ENCODE measurements at regions not wholly inside any gene's neighbourhood (a gene's known extent, or its start where the extent isn't known, plus 50 kb on each side); places are given as distances from the start of the nearest gene placed in this dataset.
"Not testable (repeated sequence)": the region's sequence is repeated elsewhere in the genome, so short reads cannot be mapped to it uniquely, and the experiment has no call there.

- DNase-seq = no peak
Measured at GRCh38 chr2:13770279-13770678, 862.2 kb upstream of the LRATD1 start.

GRCh38 chr2:13779996-13780395, 852.5 kb upstream of the LRATD1 start:
- DNase-seq = no peak

- DNase-seq = no peak
Measured at GRCh38 chr2:13791019-13791547, 841.4 kb upstream of the LRATD1 start.

GRCh38 chr2:13806539-13806938, 826.0 kb upstream of the LRATD1 start:
- DNase-seq = no peak

- no peak for DNase-seq
Measured at GRCh38 chr2:13813236-13813635, 819.3 kb upstream of the LRATD1 start.

GRCh38 chr2:13818002-13818401, 814.5 kb upstream of the LRATD1 start:
- DNase-seq = no peak

GRCh38 chr2:13819896-13820295, 812.6 kb upstream of the LRATD1 start:
- DNase-seq = no peak

- no peak for DNase-seq
Measured at GRCh38 chr2:13821255-13821880, 811.1 kb upstream of the LRATD1 start.

- no peak for DNase-seq
Measured at GRCh38 chr2:13822365-13822764, 810.2 kb upstream of the LRATD1 start.

- DNase-seq = no peak
Measured at GRCh38 chr2:13826314-13826853, 806.1 kb upstream of the LRATD1 start.

- no peak for DNase-seq
Measured at GRCh38 chr2:13858626-13859025, 773.9 kb upstream of the LRATD1 start.

GRCh38 chr2:13868275-13868674, 764.2 kb upstream of the LRATD1 start:
- DNase-seq = not testable (repeated sequence)

- no peak for DNase-seq
Measured at GRCh38 chr2:13876491-13877037, 756.0 kb upstream of the LRATD1 start.

GRCh38 chr2:13877571-13877970, 754.9 kb upstream of the LRATD1 start:
- DNase-seq = no peak

- no peak for DNase-seq
Measured at GRCh38 chr2:13884291-13884976, 748.1 kb upstream of the LRATD1 start.

GRCh38 chr2:13901526-13901925, 731.0 kb upstream of the LRATD1 start:
- DNase-seq = no peak

GRCh38 chr2:13905831-13906230, 726.7 kb upstream of the LRATD1 start:
- no peak for DNase-seq

GRCh38 chr2:13916066-13916465, 716.5 kb upstream of the LRATD1 start:
- no peak for DNase-seq

GRCh38 chr2:13917958-13918357, 714.6 kb upstream of the LRATD1 start:
- no peak for DNase-seq

- no peak for DNase-seq
Measured at GRCh38 chr2:13919981-13920382, 712.5 kb upstream of the LRATD1 start.

- DNase-seq = no peak
Measured at GRCh38 chr2:13921245-13921644, 711.3 kb upstream of the LRATD1 start.

- DNase-seq = no peak
Measured at GRCh38 chr2:13923823-13924222, 708.7 kb upstream of the LRATD1 start.

- no peak for DNase-seq
Measured at GRCh38 chr2:13942111-13942510, 690.4 kb upstream of the LRATD1 start.

GRCh38 chr2:13950761-13951160, 681.8 kb upstream of the LRATD1 start:
- no peak for DNase-seq
